IMR-90 (cell line): ENCODE measurements at regions not wholly inside any gene's neighbourhood (a gene's known extent, or its start where the extent isn't known, plus 50 kb on each side); places are given as distances from the start of the nearest gene placed in this dataset.

Experiments used
- ATAC-seq: fragments of 200-7000 bp; cut with Tn5 transposase; 2 replicates; pipeline ENCODE4 v1.9.1; 2020; ENCODE audit warnings: low read depth, mild to moderate bottlenecking, moderate library complexity
- BruUV-seq: library from RNA; stranded (reverse); fragments of 400-500 nt; replicated peaks from 2 replicates; lab custom pipeline; 2021; lab: Mats Ljungman, UMichigan
- CTCF ChIA-PET: fragments of 300-600 bp; formaldehyde crosslinking; extraction: SDS; loops from one replicate; lab custom pipeline; 2021; ENCODE audit warnings: antibody characterized with exemption; lab: Yijun Ruan, JAX
- POLR2A ChIA-PET: fragments of 300-600 bp; sonication (Branson Sonifier 250); formaldehyde crosslinking; loops from one replicate; lab custom pipeline; 2022; ENCODE audit warnings: antibody characterized with exemption; ENCODE audit not compliant: unreplicated experiment; lab: Charles Lee
- DNase-seq: peaks from one replicate; pipeline ENCODE4 v3.0.0; 2013
- H2AFZ ChIP-seq: replicated peaks from 2 replicates; pipeline ENCODE3; 2013; ENCODE audit warnings: low read length, mild to moderate bottlenecking; ENCODE audit not compliant: poor library complexity
- H2AK5ac ChIP-seq: 2 replicates; pipeline ENCODE4 v1.6.1; 2013; ENCODE audit warnings: low read depth, low read length, inconsistent platforms
- H2AK9ac ChIP-seq: replicated peaks from 2 replicates; pipeline ENCODE3; 2013; ENCODE audit warnings: mild to moderate bottlenecking, low read depth, low read length, moderate library complexity; ENCODE audit not compliant: poor library complexity
- H2BK120ac ChIP-seq: 2 replicates; pipeline ENCODE4 v1.6.1; 2013; ENCODE audit warnings: low read depth, low read length, inconsistent platforms
- H2BK15ac ChIP-seq: 3 replicates; pipeline ENCODE4 v1.6.1; 2013; ENCODE audit warnings: low read depth, low read length, inconsistent platforms
- H2BK20ac ChIP-seq: 2 replicates; pipeline ENCODE4 v1.6.1; 2013; ENCODE audit warnings: low read depth, mild to moderate bottlenecking, inconsistent platforms, low read length, moderate library complexity
- H2BK5ac ChIP-seq: 2 replicates; pipeline ENCODE4 v1.6.1; 2013; ENCODE audit warnings: mild to moderate bottlenecking, low read depth, low read length, inconsistent platforms; ENCODE audit not compliant: poor library complexity, severe bottlenecking
- H3K14ac ChIP-seq: replicated peaks from 2 replicates; pipeline ENCODE4 v1.6.1; 2013; ENCODE audit warnings: low read depth, low read length, inconsistent platforms
- H3K18ac ChIP-seq: 2 replicates; pipeline ENCODE4 v1.6.1; 2013; ENCODE audit warnings: low read depth, low read length, control low read depth
- H3K23ac ChIP-seq: 2 replicates; pipeline ENCODE4 v1.6.1; 2013; ENCODE audit warnings: low read depth, low read length, inconsistent platforms
- H3K27ac ChIP-seq: 2 replicates; pipeline ENCODE4 v1.5.1; 2013; ENCODE audit warnings: mild to moderate bottlenecking, control low read depth, low read length; ENCODE audit not compliant: insufficient read depth
- H3K27me3 ChIP-seq: 2 replicates; pipeline ENCODE4 v1.6.1; 2013; ENCODE audit warnings: low read length; ENCODE audit not compliant: control insufficient read depth, insufficient read depth
- H3K36me3 ChIP-seq: 2 replicates; pipeline ENCODE4 v1.6.1; 2013; ENCODE audit warnings: low read length, mixed read lengths; ENCODE audit not compliant: control insufficient read depth, insufficient read depth
- H3K4ac ChIP-seq: 2 replicates; pipeline ENCODE4 v1.6.1; 2013; ENCODE audit warnings: low read depth, low read length, inconsistent platforms
- H3K4me1 ChIP-seq: 2 replicates; pipeline ENCODE4 v1.6.1; 2013; ENCODE audit warnings: low read length, mixed read lengths; ENCODE audit not compliant: control insufficient read depth, insufficient read depth
- H3K4me2 ChIP-seq: 2 replicates; pipeline ENCODE4 v1.6.1; 2013; ENCODE audit warnings: low read depth, mild to moderate bottlenecking, control low read depth, low read length, moderate library complexity
- H3K4me3 ChIP-seq: 2 replicates; pipeline ENCODE4 v1.5.1; 2013; ENCODE audit warnings: low read depth, mild to moderate bottlenecking, control low read depth, low read length, moderate library complexity; ENCODE audit not compliant: insufficient read depth
- H3K56ac ChIP-seq: 2 replicates; pipeline ENCODE4 v1.6.1; 2013; ENCODE audit warnings: low read length, inconsistent platforms; ENCODE audit not compliant: insufficient read depth; ENCODE audit errors: extremely low read depth
- H3K79me1 ChIP-seq, 2 experiments: 2 replicates each; pipeline ENCODE4 v1.6.1; 2013; ENCODE audit warnings: low read length in 2 of 2, inconsistent platforms in 1 of 2, low read depth in 1 of 2
- H3K9ac ChIP-seq: 2 replicates; pipeline ENCODE4 v1.6.1; 2013; ENCODE audit warnings: low read depth, low read length, control low read depth
- H3K9me1 ChIP-seq: 2 replicates; pipeline ENCODE4 v1.6.1; 2013; ENCODE audit warnings: low read length, inconsistent platforms; ENCODE audit not compliant: insufficient read depth
- H3K9me3 ChIP-seq: 2 replicates; pipeline ENCODE4 v1.6.1; 2013; ENCODE audit warnings: low read length; ENCODE audit not compliant: control insufficient read depth, insufficient read depth
- H4K20me1 ChIP-seq: 2 replicates; pipeline ENCODE4 v1.6.1; 2013; ENCODE audit warnings: low read length, inconsistent platforms; ENCODE audit not compliant: insufficient read depth
- H4K5ac ChIP-seq: 2 replicates; pipeline ENCODE4 v1.6.1; 2013; ENCODE audit warnings: mild to moderate bottlenecking, low read depth, low read length, control low read depth
- H4K8ac ChIP-seq, 2 experiments: 2 replicates each; pipeline ENCODE4 v1.6.1; 2013; ENCODE audit warnings: low read depth in 2 of 2, low read length in 2 of 2, control low read depth in 1 of 2, inconsistent platforms in 1 of 2
- H4K91ac ChIP-seq: 2 replicates; pipeline ENCODE4 v1.6.1; 2013; ENCODE audit warnings: low read depth, low read length, inconsistent platforms; ENCODE audit not compliant: insufficient read depth
- BHLHE40 ChIP-seq: fragments of 150-350 bp; IDR thresholded peaks from 2 replicates; pipeline ENCODE4 v1.6.1; 2016; ENCODE audit warnings: mild to moderate bottlenecking, low read depth, low read length
- CEBPB ChIP-seq: IDR thresholded peaks from 2 replicates; pipeline ENCODE4 v1.6.1; 2012; ENCODE audit warnings: low read depth, low read length, improper control_type of control experiment
- CHD1 ChIP-seq: IDR thresholded peaks from 2 replicates; pipeline ENCODE4 v1.6.1; 2012; ENCODE audit warnings: low read depth, low read length, improper control_type of control experiment
- CTCF ChIP-seq: conservative IDR thresholded peaks from 2 replicates; pipeline ENCODE4 v1.5.1; 2012; ENCODE audit warnings: mild to moderate bottlenecking, low read depth, low read length, improper control_type of control experiment
- FOS ChIP-seq: fragments of 150-350 bp; IDR thresholded peaks from 2 replicates; pipeline ENCODE4 v1.6.1; 2016; ENCODE audit warnings: low read depth, low read length
- MAFK ChIP-seq: IDR thresholded peaks from 2 replicates; pipeline ENCODE4 v1.6.1; 2012; ENCODE audit warnings: low read depth, low read length, improper control_type of control experiment
- MAZ ChIP-seq: IDR thresholded peaks from 2 replicates; pipeline ENCODE4 v1.6.1; 2012; ENCODE audit warnings: low read depth, mild to moderate bottlenecking, low read length, improper control_type of control experiment, moderate library complexity, borderline replicate concordance
- MXI1 ChIP-seq: IDR thresholded peaks from 2 replicates; pipeline ENCODE4 v1.6.1; 2012; ENCODE audit warnings: low read depth, mild to moderate bottlenecking, low read length, moderate library complexity, borderline replicate concordance
- NFE2L2 ChIP-seq: fragments of 150-350 bp; IDR thresholded peaks from 2 replicates; pipeline ENCODE4 v1.6.1; 2016; ENCODE audit warnings: low read depth, mild to moderate bottlenecking, low read length
- POLR2A ChIP-seq: IDR thresholded peaks from 2 replicates; pipeline ENCODE4 v1.6.1; 2012; ENCODE audit warnings: mild to moderate bottlenecking, low read depth, low read length
- RAD21 ChIP-seq: IDR thresholded peaks from 2 replicates; pipeline ENCODE4 v1.6.1; 2012; ENCODE audit warnings: low read length, improper control_type of control experiment
- RCOR1 ChIP-seq: IDR thresholded peaks from 2 replicates; pipeline ENCODE4 v1.6.1; 2012; ENCODE audit warnings: mild to moderate bottlenecking, low read length, improper control_type of control experiment; ENCODE audit not compliant: insufficient replicate concordance
- RFX5 ChIP-seq: IDR thresholded peaks from 2 replicates; pipeline ENCODE4 v1.8.0; 2012; ENCODE audit warnings: low read depth, mild to moderate bottlenecking, low read length, moderate library complexity
- SMC3 ChIP-seq: fragments of 150-350 bp; IDR thresholded peaks from 2 replicates; pipeline ENCODE4 v1.6.1; 2016; ENCODE audit warnings: low read depth, mild to moderate bottlenecking, antibody characterized with exemption, low read length, moderate library complexity
- USF2 ChIP-seq: fragments of 150-350 bp; IDR thresholded peaks from 2 replicates; pipeline ENCODE4 v1.6.1; 2017; ENCODE audit warnings: mild to moderate bottlenecking, antibody characterized with exemption, low read length, low read depth
- WGBS, 2 experiments: methylation state at CpG; one replicate each; pipeline versions ENCODE4 v1.1.5 to v1.1.7; 2013; ENCODE audit warnings: missing lambda C conversion rate in 2 of 2; ENCODE audit not compliant: insufficient read length in 1 of 2; ENCODE audit errors: extremely low coverage in 2 of 2; 5-methylcytosine and 5-hydroxymethylcytosine counted together
- dilution Hi-C: fragments of 300-500 bp; cut with HindIII; formaldehyde crosslinking; loops from one replicate; pipeline ENCODE4 v1.14.3; 2018; ENCODE audit warnings: low sequenced_read_pairs; ENCODE audit not compliant: unreplicated experiment
- in situ Hi-C: fragments of 300-500 bp; cut with MboI; formaldehyde crosslinking; loops from 3 replicates; pipeline ENCODE4 v1.14.3; 2019; ENCODE audit warnings: low sequenced_read_pairs, inconsistent platforms, mixed read lengths
- intact Hi-C: fragments of 100-400 bp; cut with micrococcal nuclease; formaldehyde crosslinking; loops from 2 replicates; pipeline ENCODE4 v1.10.0; 2022
- TF ChIP-seq, protein P1 (sequence below): fragments of 150-350 bp; IDR thresholded peaks from 2 replicates; pipeline ENCODE4 v1.6.1; 2016; ENCODE audit warnings: low read depth, mild to moderate bottlenecking, low read length, moderate library complexity, borderline replicate concordance

DNA sequence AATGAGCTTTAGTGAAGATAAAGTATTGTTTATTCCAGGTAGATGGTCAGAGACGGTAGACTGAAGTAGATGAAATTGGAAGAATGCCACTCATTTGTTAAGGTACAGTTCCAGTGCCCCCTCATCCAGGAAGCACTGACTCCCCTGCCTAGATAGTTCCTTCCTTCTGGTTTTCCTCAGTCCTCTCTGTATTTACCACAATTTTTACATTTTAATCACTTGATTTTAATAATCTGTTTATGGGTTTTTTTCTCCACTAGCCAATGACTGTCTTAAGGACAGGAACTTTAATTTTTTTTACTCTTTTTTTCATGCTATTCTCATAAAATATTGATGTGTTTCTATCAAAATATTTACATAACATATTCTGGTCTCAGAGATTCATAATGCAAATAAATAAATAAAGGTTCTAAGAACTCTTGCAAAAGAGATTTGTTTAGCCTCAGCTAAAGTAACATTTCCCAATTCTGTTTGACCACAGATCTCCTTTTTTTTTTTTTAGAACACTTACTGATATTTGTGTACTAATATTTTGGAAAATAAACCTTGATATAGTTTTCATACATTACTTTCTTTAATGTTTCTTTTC, 651.6 kb downstream of the PLPP3 start:
- H3K9me1 ChIP-seq, result peaks cover 4% of the 10 kb centered on the region; the same call in 1 of the 2 replicates
- no peak overlapping the region for H4K91ac ChIP-seq
- in situ Hi-C loops, result no loop called here
- no peak overlapping the region for H2BK15ac ChIP-seq
- peaks cover 9% of the 10 kb centered on the region for H3K4me1 ChIP-seq
- H3K9ac ChIP-seq, result no peak overlapping the region
- no peaks in the 10 kb centered on the region for H3K27me3 ChIP-seq
- H3K4ac ChIP-seq, result no peak overlapping the region
- no TSS peak for BruUV-seq
- H3K56ac ChIP-seq, result no peak overlapping the region; the same call in 1 of the 2 replicates
- ChIA-PET CTCF (interaction anchor here (1.2 kb wide), 1 partner anchor 17 kb away, joined by 7 read pairs; no protein-coding TSS in a partner anchor), POLR2A (no interaction called here)
- H2AFZ ChIP-seq, result no peak overlapping the region
- ATAC-seq (no peak), DNase-seq (no peak)
- no peaks in the 10 kb centered on the region for H3K36me3 ChIP-seq
- no peak overlapping the region for H3K4me2 ChIP-seq
- H3K18ac ChIP-seq, result no peak overlapping the region; the same call in 1 of the 2 replicates
- H2BK5ac ChIP-seq, result no peak overlapping the region
- H3K27ac ChIP-seq, result peak overlapping the region; percentile 23; the same call in 1 of the 2 replicates
- H3K23ac ChIP-seq, result no peak overlapping the region
- no peak overlapping the region; the same call in 1 of the 2 replicates for H4K5ac ChIP-seq
- no peak overlapping the region for H2AK9ac ChIP-seq
- dilution Hi-C loops, result no loop called here
- 0 out of 2 replicates have a peak overlapping the region, but pooled peaks have one; percentile 57 for H3K14ac ChIP-seq
- WGBS, 2 experiments, result no CpG with 5 or more reads among the region's 1 CpG
- no peak overlapping the region for H4K8ac ChIP-seq
- intact Hi-C loops, result no loop called here
- no peak overlapping the region for H2BK20ac ChIP-seq
- no peak overlapping the region for H2AK5ac ChIP-seq
- H2BK120ac ChIP-seq, result no peak overlapping the region
- H3K4me3 ChIP-seq, result no peak overlapping the region
- TF ChIP-seq USF2 (no peak), CEBPB (no peak), BHLHE40 (no peak), MAFK (no peak), NFE2L2 (no peak), POLR2A (no peak), MAZ (no peak), CHD1 (no peak), SMC3 (no peak), RAD21 (no peak), FOS (no peak), CTCF (no peak), RCOR1 (no peak), RFX5 (no peak), MXI1 (no peak)
- TF ChIP-seq, protein P1, sequence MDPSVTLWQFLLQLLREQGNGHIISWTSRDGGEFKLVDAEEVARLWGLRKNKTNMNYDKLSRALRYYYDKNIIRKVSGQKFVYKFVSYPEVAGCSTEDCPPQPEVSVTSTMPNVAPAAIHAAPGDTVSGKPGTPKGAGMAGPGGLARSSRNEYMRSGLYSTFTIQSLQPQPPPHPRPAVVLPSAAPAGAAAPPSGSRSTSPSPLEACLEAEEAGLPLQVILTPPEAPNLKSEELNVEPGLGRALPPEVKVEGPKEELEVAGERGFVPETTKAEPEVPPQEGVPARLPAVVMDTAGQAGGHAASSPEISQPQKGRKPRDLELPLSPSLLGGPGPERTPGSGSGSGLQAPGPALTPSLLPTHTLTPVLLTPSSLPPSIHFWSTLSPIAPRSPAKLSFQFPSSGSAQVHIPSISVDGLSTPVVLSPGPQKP, result no peak
- no peaks in the 10 kb centered on the region for H3K79me1 ChIP-seq
- no peaks in the 10 kb centered on the region for H4K20me1 ChIP-seq
- no peaks in the 10 kb centered on the region for H3K9me3 ChIP-seq
